ENCODE measurements at regions not wholly inside any gene's neighbourhood (a gene's known extent, or its start where the extent isn't known, plus 50 kb on each side); places are given as distances from the start of the nearest gene placed in this dataset.

DNA sequence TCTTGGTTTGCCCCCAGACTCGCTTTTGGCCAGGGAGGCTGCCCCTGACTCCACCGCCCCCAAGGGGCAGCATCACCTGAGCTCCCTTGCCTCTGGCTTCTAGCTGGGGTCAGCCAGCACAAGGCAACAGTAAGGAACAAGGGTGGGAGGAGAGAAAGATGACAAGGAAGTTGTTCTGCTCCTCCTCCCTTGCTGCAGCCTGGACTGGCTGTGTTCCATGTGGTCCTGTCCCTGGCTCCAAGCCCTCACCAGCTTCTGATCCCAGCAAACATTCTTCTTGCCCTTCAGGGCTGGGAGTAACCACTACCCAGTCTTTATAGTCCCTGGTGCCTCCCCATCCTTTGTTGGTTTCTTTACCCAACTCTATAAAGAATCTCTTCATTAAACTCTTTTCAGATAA is 100.3 kb upstream of the SPIN1 start:
- TF ChIP-seq POLR2AphosphoS5 (IDR thresholded peaks at IDR 0.05; ENCODE audit: low read depth, low read length), result no peak
- TF ChIP-seq, protein P1, sequence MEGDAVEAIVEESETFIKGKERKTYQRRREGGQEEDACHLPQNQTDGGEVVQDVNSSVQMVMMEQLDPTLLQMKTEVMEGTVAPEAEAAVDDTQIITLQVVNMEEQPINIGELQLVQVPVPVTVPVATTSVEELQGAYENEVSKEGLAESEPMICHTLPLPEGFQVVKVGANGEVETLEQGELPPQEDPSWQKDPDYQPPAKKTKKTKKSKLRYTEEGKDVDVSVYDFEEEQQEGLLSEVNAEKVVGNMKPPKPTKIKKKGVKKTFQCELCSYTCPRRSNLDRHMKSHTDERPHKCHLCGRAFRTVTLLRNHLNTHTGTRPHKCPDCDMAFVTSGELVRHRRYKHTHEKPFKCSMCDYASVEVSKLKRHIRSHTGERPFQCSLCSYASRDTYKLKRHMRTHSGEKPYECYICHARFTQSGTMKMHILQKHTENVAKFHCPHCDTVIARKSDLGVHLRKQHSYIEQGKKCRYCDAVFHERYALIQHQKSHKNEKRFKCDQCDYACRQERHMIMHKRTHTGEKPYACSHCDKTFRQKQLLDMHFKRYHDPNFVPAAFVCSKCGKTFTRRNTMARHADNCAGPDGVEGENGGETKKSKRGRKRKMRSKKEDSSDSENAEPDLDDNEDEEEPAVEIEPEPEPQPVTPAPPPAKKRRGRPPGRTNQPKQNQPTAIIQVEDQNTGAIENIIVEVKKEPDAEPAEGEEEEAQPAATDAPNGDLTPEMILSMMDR (IDR thresholded peaks at IDR 0.05 in 2 of 3, conservative IDR thresholded peaks at IDR 0.05 in 1 of 3; ENCODE audit: borderline replicate concordance in 1 of 3, insufficient read depth in 1 of 3, low read depth in 2 of 3, low read length in 2 of 3), result no peak
- no peak for TF ChIP-seq EZH2 (IDR thresholded peaks at IDR 0.05)
- TF ChIP-seq, protein P2, sequence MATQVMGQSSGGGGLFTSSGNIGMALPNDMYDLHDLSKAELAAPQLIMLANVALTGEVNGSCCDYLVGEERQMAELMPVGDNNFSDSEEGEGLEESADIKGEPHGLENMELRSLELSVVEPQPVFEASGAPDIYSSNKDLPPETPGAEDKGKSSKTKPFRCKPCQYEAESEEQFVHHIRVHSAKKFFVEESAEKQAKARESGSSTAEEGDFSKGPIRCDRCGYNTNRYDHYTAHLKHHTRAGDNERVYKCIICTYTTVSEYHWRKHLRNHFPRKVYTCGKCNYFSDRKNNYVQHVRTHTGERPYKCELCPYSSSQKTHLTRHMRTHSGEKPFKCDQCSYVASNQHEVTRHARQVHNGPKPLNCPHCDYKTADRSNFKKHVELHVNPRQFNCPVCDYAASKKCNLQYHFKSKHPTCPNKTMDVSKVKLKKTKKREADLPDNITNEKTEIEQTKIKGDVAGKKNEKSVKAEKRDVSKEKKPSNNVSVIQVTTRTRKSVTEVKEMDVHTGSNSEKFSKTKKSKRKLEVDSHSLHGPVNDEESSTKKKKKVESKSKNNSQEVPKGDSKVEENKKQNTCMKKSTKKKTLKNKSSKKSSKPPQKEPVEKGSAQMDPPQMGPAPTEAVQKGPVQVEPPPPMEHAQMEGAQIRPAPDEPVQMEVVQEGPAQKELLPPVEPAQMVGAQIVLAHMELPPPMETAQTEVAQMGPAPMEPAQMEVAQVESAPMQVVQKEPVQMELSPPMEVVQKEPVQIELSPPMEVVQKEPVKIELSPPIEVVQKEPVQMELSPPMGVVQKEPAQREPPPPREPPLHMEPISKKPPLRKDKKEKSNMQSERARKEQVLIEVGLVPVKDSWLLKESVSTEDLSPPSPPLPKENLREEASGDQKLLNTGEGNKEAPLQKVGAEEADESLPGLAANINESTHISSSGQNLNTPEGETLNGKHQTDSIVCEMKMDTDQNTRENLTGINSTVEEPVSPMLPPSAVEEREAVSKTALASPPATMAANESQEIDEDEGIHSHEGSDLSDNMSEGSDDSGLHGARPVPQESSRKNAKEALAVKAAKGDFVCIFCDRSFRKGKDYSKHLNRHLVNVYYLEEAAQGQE (IDR thresholded peaks at IDR 0.05; ENCODE audit: low read depth), result no peak
- TF ChIP-seq, protein P3, sequence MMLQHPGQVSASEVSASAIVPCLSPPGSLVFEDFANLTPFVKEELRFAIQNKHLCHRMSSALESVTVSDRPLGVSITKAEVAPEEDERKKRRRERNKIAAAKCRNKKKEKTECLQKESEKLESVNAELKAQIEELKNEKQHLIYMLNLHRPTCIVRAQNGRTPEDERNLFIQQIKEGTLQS (IDR thresholded peaks at IDR 0.05), result no peak
- no peak for TF ChIP-seq POLR2A (IDR thresholded peaks at IDR 0.05; ENCODE audit: borderline replicate concordance, extremely low read depth, insufficient read depth, insufficient read length)
- TF ChIP-seq EGR1 (IDR thresholded peaks at IDR 0.05; ENCODE audit: low read depth), result no peak
- no peak for TF ChIP-seq EZH2phosphoT487 (IDR thresholded peaks at IDR 0.05; ENCODE audit: borderline replicate concordance)
